ENCODE measurements at regions not wholly inside any gene's neighbourhood (a gene's known extent, or its start where the extent isn't known, plus 50 kb on each side); places are given as distances from the start of the nearest gene placed in this dataset.
A peak's percentile ranks its signal among the peaks of the same experiment; 100 is the strongest.
"Not testable (repeated sequence)": the region's sequence is repeated elsewhere in the genome, so short reads cannot be mapped to it uniquely, and the experiment has no call there.

- no peak for DNase-seq (ENCODE audit: low spot score)
Observed at GRCh38 chr4:159743971-159744370, 641.1 kb downstream of the RAPGEF2 start.

GRCh38 chr4:159747983-159748382, 645.1 kb downstream of the RAPGEF2 start:
- no peak for DNase-seq (ENCODE audit: low spot score)

- DNase-seq (ENCODE audit: low spot score): no peak
Observed at GRCh38 chr4:159748834-159749444, 646.1 kb downstream of the RAPGEF2 start.

- DNase-seq (ENCODE audit: low spot score): no peak
Observed at GRCh38 chr4:159757499-159757898, 654.6 kb downstream of the RAPGEF2 start.

GRCh38 chr4:159758061-159758460, 655.2 kb downstream of the RAPGEF2 start:
- DNase-seq (ENCODE audit: low spot score): no peak

- no peak for DNase-seq (ENCODE audit: low spot score)
Observed at GRCh38 chr4:159762672-159763071, 659.8 kb downstream of the RAPGEF2 start.

GRCh38 chr4:159764343-159764952, 661.6 kb downstream of the RAPGEF2 start:
- peak; percentile 6 for DNase-seq (ENCODE audit: low spot score)

- no peak for DNase-seq (ENCODE audit: low spot score)
Observed at GRCh38 chr4:159765382-159765781, 662.5 kb downstream of the RAPGEF2 start.

GRCh38 chr4:159766241-159766640, 663.4 kb downstream of the RAPGEF2 start:
- no peak for DNase-seq (ENCODE audit: low spot score)

- no peak for DNase-seq (ENCODE audit: low spot score)
Observed at GRCh38 chr4:159767406-159767805, 664.5 kb downstream of the RAPGEF2 start.

- DNase-seq (ENCODE audit: low spot score): no peak
Observed at GRCh38 chr4:159768016-159768415, 665.1 kb downstream of the RAPGEF2 start.

- no peak for DNase-seq (ENCODE audit: low spot score)
Observed at GRCh38 chr4:159770401-159770800, 667.5 kb downstream of the RAPGEF2 start.

GRCh38 chr4:159770969-159771368, 668.1 kb downstream of the RAPGEF2 start:
- DNase-seq (ENCODE audit: low spot score): no peak

- DNase-seq (ENCODE audit: low spot score): no peak
Observed at GRCh38 chr4:159776961-159777360, 674.1 kb downstream of the RAPGEF2 start.

- DNase-seq (ENCODE audit: low spot score): no peak
Observed at GRCh38 chr4:159777689-159778088, 674.8 kb downstream of the RAPGEF2 start.

GRCh38 chr4:159778298-159778697, 675.4 kb downstream of the RAPGEF2 start:
- no peak for DNase-seq (ENCODE audit: low spot score)

- DNase-seq (ENCODE audit: low spot score): no peak
Observed at GRCh38 chr4:159779716-159780115, 676.8 kb downstream of the RAPGEF2 start.

GRCh38 chr4:159780196-159780922, 677.5 kb downstream of the RAPGEF2 start:
- DNase-seq (ENCODE audit: low spot score): no peak

GRCh38 chr4:159787901-159788300, 685.0 kb downstream of the RAPGEF2 start:
- DNase-seq (ENCODE audit: low spot score): no peak

GRCh38 chr4:159791334-159791733, 688.5 kb downstream of the RAPGEF2 start:
- no peak for DNase-seq (ENCODE audit: low spot score)

- DNase-seq (ENCODE audit: low spot score): not testable (repeated sequence)
Observed at GRCh38 chr4:159804592-159804991, 701.7 kb downstream of the RAPGEF2 start.

GRCh38 chr4:159823743-159824142, 720.9 kb downstream of the RAPGEF2 start:
- no peak for DNase-seq (ENCODE audit: low spot score)

- no peak for DNase-seq (ENCODE audit: low spot score)
Observed at GRCh38 chr4:159828687-159829086, 725.8 kb downstream of the RAPGEF2 start.
